ES-I3 (cell line): ENCODE measurements at regions not wholly inside any gene's neighbourhood (a gene's known extent, or its start where the extent isn't known, plus 50 kb on each side); places are given as distances from the start of the nearest gene placed in this dataset.

ENCODE experiments used
- H3K36me3 ChIP-seq: 2 replicates; pipeline ENCODE4 v1.6.1; 2013; ENCODE audit warnings: mild to moderate bottlenecking, low read length, control low read depth, moderate library complexity; ENCODE audit not compliant: insufficient read depth
- H3K4me1 ChIP-seq: 2 replicates; pipeline ENCODE4 v1.6.1; 2013; ENCODE audit warnings: mild to moderate bottlenecking, control low read depth, low read length; ENCODE audit not compliant: insufficient read depth
- H3K9ac ChIP-seq: 2 replicates; pipeline ENCODE4 v1.6.1; 2013; ENCODE audit warnings: low read depth, mild to moderate bottlenecking, low read length, moderate library complexity
- H3K9me3 ChIP-seq: 2 replicates; pipeline ENCODE4 v1.6.1; 2013; ENCODE audit warnings: mild to moderate bottlenecking, low read length, moderate library complexity; ENCODE audit not compliant: control insufficient read depth, insufficient read depth

DNA sequence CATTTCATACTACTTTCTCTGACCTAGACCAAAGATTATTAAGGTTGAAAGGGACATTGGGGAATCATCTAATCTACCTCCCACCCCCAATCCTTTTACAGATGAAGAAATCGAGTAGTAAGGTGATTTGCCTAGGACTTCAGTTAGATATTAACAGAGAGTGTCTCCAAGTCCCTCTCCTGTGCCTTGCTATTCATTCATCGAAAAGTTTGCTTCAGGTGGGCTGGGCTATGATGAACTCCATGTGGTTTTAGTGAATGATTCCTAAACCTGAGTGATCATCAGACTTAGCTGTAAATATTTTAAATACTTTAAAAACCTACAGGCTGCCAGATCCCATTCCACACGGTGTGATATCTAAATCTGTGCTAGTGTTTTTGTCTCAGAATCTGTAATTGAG lies 259.4 kb upstream of the SORCS1 start:
- no peaks in the 10 kb centered on the region for H3K4me1 ChIP-seq
- H3K9ac ChIP-seq, result no peak overlapping the region

DNA sequence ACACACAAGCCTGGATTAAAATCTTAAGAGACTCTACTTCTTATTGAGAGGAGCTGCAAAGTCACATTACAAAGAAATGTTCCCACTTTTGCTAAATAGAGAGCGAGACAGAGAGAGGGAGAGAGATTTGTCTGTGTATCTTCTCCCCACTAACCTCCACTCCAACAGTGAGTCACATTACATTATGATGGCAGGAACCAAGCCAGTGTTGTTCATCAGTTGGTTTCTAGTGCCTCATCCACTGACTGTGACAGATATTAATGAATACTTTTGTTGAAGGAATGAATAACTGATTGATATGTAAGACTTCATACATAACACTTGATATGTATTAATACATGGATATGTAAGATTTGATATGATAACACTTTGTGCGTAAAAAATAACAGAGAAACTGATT lies 258.2 kb upstream of the SORCS1 start:
- Histone ChIP-seq H3K9me3 (no peaks in the 10 kb centered on the region), H3K9ac (no peak overlapping the region), H3K4me1 (no peaks in the 10 kb centered on the region), H3K36me3 (no peaks in the 10 kb centered on the region)

More for the DNA sequence above, 259.4 kb upstream of the SORCS1 start:
- Histone ChIP-seq H3K9me3 (no peaks in the 10 kb centered on the region), H3K36me3 (no peaks in the 10 kb centered on the region)

DNA sequence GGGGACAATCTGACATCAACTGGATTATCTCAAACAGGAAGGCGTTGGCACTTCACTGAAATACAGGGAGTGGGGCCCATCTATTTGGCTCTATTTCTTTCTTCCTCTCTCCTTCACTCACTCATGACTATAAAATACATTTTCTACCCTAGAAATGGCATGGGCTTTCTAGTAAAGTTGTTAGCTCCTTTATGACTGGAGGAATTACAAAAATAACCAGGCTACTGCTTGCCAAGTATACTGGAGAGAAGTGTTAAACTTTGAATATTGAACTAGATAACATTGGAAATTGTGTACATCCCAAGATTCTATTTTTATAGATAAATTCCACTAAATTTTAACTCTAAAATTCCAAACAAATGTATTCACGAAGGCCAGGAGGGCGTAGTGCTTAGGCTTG lies 255.7 kb upstream of the SORCS1 start:
- H3K9ac ChIP-seq, result no peak overlapping the region
- H3K9me3 ChIP-seq, result no peaks in the 10 kb centered on the region
- no peaks in the 10 kb centered on the region for H3K36me3 ChIP-seq
- no peaks in the 10 kb centered on the region for H3K4me1 ChIP-seq

DNA sequence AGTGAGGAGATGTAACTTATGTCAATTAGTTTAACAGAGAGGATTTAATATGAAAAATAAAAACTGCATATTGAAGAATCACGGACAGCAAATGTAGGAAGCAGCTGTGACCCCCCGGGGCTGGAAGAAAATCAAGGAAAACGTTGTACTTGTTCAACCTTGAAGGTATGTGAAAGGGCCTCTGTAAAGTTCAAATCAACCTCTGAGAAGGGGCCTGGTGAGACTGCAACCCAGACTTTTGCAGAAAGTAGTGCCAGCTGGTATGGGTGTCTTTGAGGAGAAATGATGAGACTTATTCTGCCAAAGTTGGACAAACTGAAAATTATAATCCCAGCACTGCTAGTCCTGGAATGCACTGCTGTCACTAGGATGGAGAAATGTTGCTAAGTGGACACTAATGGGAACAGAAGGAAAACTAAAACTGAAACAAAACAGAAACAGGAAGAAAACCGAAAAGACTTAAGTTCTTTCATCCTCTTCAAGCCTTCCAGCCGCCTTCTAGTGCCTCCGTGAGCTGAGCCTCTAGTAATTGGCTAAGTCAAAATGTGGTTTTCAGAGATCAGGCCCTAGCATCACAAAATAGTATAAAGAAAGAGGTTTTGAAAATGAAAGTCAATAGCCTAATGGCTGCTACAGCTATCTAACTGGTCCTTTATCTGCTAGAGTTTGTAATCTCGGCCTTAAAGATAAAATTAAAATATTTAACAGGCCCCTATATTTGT lies 253.7 kb upstream of the SORCS1 start:
- Histone ChIP-seq H3K4me1 (no peaks in the 10 kb centered on the region), H3K9ac (no peak overlapping the region), H3K36me3 (no peaks in the 10 kb centered on the region), H3K9me3 (no peaks in the 10 kb centered on the region)

DNA sequence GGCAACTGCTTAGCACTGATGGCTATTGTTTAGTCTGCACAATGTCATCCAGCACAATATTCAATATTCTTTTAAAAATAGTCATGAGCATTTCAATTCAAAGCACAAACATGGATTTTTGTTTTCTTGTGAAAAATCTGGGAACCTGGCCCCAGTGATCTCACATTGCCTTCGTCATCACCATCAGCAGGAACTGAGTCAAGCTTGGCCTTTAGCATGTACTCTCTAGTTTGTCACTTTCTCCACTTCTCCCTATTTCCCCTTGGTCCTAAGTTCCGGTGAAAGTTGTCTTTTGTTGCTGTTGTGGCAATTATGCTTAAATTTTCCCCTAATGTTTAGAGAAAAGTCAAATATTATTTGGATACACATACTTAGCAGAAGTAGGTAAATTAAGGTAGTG lies 252.9 kb upstream of the SORCS1 start:
- Histone ChIP-seq H3K9me3 (no peaks in the 10 kb centered on the region), H3K4me1 (no peaks in the 10 kb centered on the region), H3K36me3 (no peaks in the 10 kb centered on the region), H3K9ac (no peak overlapping the region)

DNA sequence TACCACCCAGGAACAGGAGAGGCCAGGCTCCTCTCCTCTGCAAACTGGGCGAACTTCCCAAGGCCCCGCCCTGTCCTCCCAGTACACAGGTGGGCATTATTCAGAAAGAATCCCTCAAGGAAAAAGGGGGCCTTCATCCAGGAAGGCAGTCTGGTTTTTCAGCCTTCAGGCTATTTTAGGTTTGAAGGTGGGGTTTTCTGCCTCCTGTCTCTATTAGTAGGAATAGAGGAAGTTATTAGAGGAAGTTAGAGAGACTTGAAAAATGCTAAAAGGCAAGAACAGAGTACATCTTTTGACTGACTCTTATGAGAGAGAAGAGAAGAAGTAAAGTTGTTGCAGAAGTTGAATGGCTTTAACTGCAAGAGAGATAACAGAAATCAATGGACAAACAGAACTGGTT lies 250.9 kb upstream of the SORCS1 start:
- H3K9ac ChIP-seq, result no peak overlapping the region
- no peaks in the 10 kb centered on the region for H3K36me3 ChIP-seq
- no peaks in the 10 kb centered on the region for H3K4me1 ChIP-seq
- H3K9me3 ChIP-seq, result no peaks in the 10 kb centered on the region

DNA sequence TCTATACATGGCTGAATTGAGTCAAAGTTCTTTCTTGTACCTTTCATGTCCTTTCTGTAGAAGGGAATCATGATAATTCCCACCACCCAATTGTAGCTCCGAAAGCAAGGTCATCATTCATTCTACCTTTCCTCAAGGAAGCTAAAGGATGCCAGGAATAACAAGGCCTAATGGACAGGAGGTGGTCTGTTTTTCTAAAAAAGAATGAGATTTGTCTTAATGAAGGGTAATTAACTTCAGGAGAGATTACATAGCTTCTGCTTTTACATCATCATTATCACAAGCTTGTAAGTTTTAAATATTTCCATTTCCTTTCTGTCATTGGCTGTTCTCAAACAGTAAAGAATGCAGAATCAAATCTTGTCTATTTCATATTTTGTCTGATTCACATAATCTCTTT lies 249.5 kb upstream of the SORCS1 start:
- H3K9me3 ChIP-seq, result no peaks in the 10 kb centered on the region
- no peaks in the 10 kb centered on the region for H3K4me1 ChIP-seq
- H3K9ac ChIP-seq, result no peak overlapping the region
- H3K36me3 ChIP-seq, result no peaks in the 10 kb centered on the region

DNA sequence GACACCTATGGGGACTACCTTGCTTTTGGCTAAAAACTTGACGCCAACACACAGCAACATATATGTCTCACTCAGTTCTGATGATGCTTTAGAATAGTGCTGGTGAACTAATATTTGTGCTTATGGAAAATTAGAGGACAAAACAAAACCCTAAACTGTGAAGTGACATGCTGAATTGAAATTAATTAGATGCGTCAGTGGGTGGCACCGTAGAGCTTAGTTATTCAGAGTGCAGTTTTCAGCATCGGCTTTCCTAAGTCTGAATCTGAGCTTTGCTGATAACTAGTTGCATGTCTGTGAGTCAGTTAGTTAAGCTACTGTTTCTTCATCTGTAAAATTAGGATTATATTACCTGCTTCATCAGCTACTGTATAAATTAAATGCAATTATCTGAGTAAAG lies 245.0 kb upstream of the SORCS1 start:
- no peaks in the 10 kb centered on the region for H3K36me3 ChIP-seq
- H3K9me3 ChIP-seq, result no peaks in the 10 kb centered on the region
- no peaks in the 10 kb centered on the region for H3K4me1 ChIP-seq
- H3K9ac ChIP-seq, result no peak overlapping the region

DNA sequence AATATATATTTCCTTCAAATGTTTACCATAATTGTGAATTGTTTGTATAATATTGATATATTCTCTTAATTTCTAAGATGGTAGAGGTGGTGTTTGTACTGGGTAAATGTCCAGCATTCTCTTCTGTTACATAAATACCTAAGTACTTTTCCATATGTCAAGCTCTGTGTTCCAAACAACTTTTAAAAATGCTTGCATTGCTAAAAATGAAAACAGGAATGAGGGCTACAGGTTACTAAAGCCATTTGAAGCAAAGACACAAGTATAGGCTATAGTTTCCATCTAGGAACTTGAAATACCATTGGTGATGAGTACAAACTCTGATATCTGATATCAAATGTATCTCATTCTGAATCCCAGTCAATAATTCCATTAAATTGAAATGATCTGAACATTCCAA lies 233.6 kb upstream of the SORCS1 start:
- H3K9me3 ChIP-seq, result no peaks in the 10 kb centered on the region
- no peaks in the 10 kb centered on the region for H3K4me1 ChIP-seq
- H3K9ac ChIP-seq, result no peak overlapping the region
- H3K36me3 ChIP-seq, result no peaks in the 10 kb centered on the region

DNA sequence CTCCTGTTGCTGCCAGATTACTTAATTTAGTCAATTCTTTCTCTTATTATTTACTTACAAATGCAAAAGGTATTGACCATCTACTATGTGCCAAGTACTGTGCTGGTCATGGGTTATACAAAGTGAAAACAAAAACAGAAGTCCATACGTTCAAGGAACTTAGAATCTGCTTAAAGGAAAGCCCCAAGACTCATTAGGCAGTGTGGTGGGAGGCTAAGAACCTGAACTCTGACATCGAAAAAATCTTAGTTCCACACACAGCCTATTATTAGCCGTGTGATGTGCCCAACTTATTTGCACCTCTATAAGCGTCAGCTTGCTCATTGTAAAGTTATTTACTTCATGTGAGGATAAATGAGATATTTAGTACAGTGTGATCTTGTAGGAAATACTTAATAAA lies 227.4 kb upstream of the SORCS1 start:
- Histone ChIP-seq H3K9ac (no peak overlapping the region), H3K36me3 (no peaks in the 10 kb centered on the region), H3K4me1 (no peaks in the 10 kb centered on the region), H3K9me3 (no peaks in the 10 kb centered on the region)

DNA sequence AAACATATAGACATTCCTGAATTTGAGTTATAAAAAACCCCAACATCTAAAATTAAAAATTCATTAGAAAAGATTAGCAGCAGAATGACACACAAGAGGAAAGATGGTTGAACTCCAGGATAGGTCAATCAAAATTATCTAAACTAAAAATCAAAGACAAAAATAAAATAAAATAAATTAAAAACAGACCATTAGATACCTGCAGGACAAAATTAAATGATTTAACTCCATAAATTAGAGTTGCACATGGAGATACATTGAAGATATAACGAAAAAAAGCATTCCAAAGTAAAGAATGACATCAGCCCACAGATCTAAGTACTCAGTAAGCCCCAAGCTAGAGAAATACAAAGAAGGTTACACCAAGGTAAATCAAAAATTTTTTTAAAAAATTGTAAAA lies 226.1 kb upstream of the SORCS1 start:
- H3K9ac ChIP-seq, result no peak overlapping the region
- H3K9me3 ChIP-seq, result no peaks in the 10 kb centered on the region
- H3K36me3 ChIP-seq, result no peaks in the 10 kb centered on the region
- no peaks in the 10 kb centered on the region for H3K4me1 ChIP-seq

DNA sequence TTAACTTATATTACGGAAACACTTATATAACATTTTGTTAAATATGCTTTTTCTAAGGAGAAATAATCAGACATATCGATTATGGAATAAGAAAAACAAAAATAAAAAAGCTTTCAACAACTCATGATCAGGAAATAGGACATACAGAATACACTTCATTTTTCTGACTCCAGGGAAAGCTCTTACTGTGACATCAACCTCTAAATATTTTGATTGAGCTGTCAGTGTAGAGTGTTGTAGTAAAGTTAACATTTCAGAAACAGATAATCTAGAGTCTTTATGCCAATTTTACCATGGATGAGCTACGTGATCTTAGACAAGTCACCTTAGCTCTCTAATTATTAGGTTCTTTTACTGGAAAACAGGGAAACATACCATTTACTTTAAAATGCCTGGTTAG lies 218.9 kb upstream of the SORCS1 start:
- H3K9me3 ChIP-seq, result no peaks in the 10 kb centered on the region
- H3K36me3 ChIP-seq, result no peaks in the 10 kb centered on the region

DNA sequence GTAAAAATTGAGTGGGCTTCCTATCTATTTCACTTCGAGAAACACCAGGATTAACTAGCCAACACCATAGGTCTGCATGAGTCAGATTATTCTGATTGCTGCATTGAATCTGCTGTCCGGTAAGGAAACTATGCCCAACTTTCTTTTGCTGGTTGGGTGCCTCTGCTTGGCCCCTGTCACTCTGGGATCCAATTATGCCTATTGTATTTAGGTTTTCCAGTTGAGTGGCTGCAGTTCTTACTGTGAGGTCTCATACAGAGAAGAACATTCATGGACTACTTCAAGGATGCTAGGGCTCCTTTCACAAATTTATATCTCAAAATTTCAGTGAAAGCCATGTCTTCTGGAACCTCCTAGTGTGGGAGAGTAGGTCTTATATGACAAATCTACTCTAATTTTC lies 215.1 kb upstream of the SORCS1 start:
- no peaks in the 10 kb centered on the region for H3K9me3 ChIP-seq
- H3K9ac ChIP-seq, result no peak overlapping the region
- H3K4me1 ChIP-seq, result no peaks in the 10 kb centered on the region
- no peaks in the 10 kb centered on the region for H3K36me3 ChIP-seq

More for the DNA sequence above, 218.9 kb upstream of the SORCS1 start:
- H3K9ac ChIP-seq, result no peak overlapping the region
- no peaks in the 10 kb centered on the region for H3K4me1 ChIP-seq

DNA sequence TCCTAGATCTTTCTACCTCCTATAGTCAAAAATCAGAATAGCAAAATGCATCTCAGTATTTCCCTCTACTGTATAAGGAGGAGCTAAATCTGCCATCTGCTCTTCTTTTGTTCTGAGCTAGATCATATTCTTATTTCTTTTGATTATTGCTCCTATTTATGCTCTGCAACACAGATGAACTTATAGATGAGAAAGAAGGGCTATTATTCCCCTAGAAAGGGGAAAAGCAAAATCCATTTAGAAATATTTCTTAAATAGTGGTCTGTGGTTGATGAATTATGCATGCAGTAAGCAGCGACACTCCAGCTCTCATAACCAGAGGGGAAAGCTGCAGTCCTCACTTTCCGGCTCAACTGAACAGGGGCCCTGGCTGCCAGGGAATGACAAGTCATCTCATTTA lies 207.3 kb upstream of the SORCS1 start:
- H3K9me3 ChIP-seq, result no peaks in the 10 kb centered on the region
- H3K36me3 ChIP-seq, result no peaks in the 10 kb centered on the region
- H3K9ac ChIP-seq, result no peak overlapping the region

DNA sequence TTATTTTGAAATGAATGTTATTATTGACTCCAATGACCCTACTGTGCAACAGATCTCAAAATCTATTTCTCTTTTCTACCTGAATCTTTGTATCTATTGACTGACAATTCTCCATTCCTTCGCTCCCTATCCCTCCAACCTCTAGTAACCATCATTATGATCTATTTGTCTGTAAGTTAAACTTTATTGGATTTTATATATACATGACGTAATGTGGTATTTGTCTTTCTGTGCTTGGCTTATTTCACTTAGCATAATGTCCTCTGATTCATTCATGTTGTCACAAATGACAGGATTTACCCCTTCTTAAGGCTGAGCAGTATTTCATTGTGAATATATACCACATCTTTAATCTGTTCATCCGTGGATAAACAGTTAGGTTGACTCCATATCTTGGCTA lies 200.4 kb upstream of the SORCS1 start:
- Histone ChIP-seq H3K4me1 (no peaks in the 10 kb centered on the region), H3K9ac (no peak overlapping the region), H3K9me3 (no peaks in the 10 kb centered on the region), H3K36me3 (no peaks in the 10 kb centered on the region)

More for the DNA sequence above, 207.3 kb upstream of the SORCS1 start:
- no peaks in the 10 kb centered on the region for H3K4me1 ChIP-seq

DNA sequence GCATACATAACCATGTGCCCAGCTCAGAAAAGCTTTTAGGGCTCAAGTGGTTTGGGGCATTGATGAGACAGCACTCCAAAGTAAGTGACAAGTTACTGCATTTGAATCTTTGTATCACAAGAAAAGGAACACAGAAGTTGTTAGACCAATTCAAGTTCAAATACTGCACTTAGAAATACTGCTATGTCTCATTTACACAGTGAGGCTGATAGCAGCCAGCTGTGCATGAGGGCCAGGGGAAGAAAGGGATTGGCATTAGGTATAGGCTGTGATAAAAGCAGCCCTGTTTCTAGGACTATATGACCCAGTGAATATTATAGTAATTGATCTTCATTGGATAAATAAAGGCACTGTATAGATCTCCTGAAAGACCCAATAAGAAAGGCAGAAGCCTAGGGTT lies 197.8 kb upstream of the SORCS1 start:
- no peaks in the 10 kb centered on the region for H3K9me3 ChIP-seq
- H3K36me3 ChIP-seq, result no peaks in the 10 kb centered on the region
- no peak overlapping the region for H3K9ac ChIP-seq
- H3K4me1 ChIP-seq, result no peaks in the 10 kb centered on the region
